ENCODE measurements at regions not wholly inside any gene's neighbourhood (a gene's known extent, or its start where the extent isn't known, plus 50 kb on each side); places are given as distances from the start of the nearest gene placed in this dataset.

GRCh38 chr3:104989878-104990277 lies 376.8 kb upstream of the ALCAM start:
- Histone ChIP-seq H3K4me1 (no peaks in the 10 kb centered on the region), H3K9me3 (no peaks in the 10 kb centered on the region), H3K27ac (no peak overlapping the region), H3K4me2 (no peak overlapping the region), H3K4me3 (no peak overlapping the region)
- CTCF ChIA-PET = no interaction called here
- TF ChIP-seq HOXB13 (CRISPR knock-in tag; IDR thresholded peaks at IDR 0.05; ENCODE audit: low read depth) = no peak
- FAIRE-seq = no peak
- POLR2A ChIA-PET = no interaction called here
- WGBS (ENCODE audit: missing lambda C conversion rate) = 12% methylated on average over 1 of the region's 1 CpG
- ATAC-seq = no peak
- DNase-seq (ENCODE audit: low read depth in 1 of 2, low spot score in 1 of 2) = no peak

DNA sequence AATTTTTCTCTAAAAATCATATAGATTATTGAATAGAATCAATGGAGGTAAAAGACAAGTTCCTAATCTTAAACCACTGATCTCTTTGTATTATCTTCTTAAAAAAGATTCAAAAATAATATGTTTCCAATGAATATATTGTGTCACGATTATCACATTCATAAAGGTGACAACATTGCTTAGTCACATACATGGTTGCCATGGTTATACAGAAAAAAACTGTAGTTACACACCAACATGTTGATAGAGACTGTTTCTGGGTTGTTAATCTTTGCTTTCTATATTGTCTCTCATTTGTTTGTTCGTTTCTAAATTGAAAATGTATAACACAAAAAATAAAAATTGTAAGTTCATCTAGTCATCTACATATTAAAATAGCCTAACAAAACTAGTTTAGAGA lies 376.0 kb upstream of the ALCAM start:
- TF ChIP-seq NPAS2 (CRISPR knock-in tag; IDR thresholded peaks at IDR 0.05; ENCODE audit: borderline replicate concordance) = no peak
- no peak for TF ChIP-seq CBX2 (IDR thresholded peaks at IDR 0.05; ENCODE audit: borderline replicate concordance, low read depth)
- no peak for ATAC-seq
- 16% methylated on average over 2 of the region's 2 CpGs for WGBS (ENCODE audit: missing lambda C conversion rate)

GRCh38 chr3:104992676-104993075 lies 374.0 kb upstream of the ALCAM start:
- ChIA-PET CTCF (no interaction called here), POLR2A (no interaction called here)
- DNase-seq (ENCODE audit: low read depth in 1 of 2, low spot score in 1 of 2) (no peak), FAIRE-seq (no peak), ATAC-seq (no peak)
- H3K27ac ChIP-seq = no peak overlapping the region
- no peak overlapping the region for H3K4me2 ChIP-seq
- TF ChIP-seq, protein P1, sequence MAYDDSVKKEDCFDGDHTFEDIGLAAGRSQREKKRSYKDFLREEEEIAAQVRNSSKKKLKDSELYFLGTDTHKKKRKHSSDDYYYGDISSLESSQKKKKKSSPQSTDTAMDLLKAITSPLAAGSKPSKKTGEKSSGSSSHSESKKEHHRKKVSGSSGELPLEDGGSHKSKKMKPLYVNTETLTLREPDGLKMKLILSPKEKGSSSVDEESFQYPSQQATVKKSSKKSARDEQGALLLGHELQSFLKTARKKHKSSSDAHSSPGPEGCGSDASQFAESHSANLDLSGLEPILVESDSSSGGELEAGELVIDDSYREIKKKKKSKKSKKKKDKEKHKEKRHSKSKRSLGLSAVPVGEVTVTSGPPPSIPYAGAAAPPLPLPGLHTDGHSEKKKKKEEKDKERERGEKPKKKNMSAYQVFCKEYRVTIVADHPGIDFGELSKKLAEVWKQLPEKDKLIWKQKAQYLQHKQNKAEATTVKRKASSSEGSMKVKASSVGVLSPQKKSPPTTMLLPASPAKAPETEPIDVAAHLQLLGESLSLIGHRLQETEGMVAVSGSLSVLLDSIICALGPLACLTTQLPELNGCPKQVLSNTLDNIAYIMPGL (CRISPR knock-in tag; IDR thresholded peaks at IDR 0.05; ENCODE audit: borderline replicate concordance) = no peak
- no peak for TF ChIP-seq MAZ (IDR thresholded peaks at IDR 0.05; ENCODE audit: borderline replicate concordance, low read depth, low read length)
- TF ChIP-seq, protein P2, sequence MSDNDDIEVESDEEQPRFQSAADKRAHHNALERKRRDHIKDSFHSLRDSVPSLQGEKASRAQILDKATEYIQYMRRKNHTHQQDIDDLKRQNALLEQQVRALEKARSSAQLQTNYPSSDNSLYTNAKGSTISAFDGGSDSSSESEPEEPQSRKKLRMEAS (IDR thresholded peaks at IDR 0.05) = no peak
- TF ChIP-seq, protein P3, sequence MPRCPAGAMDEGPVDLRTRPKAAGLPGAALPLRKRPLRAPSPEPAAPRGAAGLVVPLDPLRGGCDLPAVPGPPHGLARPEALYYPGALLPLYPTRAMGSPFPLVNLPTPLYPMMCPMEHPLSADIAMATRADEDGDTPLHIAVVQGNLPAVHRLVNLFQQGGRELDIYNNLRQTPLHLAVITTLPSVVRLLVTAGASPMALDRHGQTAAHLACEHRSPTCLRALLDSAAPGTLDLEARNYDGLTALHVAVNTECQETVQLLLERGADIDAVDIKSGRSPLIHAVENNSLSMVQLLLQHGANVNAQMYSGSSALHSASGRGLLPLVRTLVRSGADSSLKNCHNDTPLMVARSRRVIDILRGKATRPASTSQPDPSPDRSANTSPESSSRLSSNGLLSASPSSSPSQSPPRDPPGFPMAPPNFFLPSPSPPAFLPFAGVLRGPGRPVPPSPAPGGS (IDR thresholded peaks at IDR 0.05) = no peak
- TF ChIP-seq ESRRA (IDR thresholded peaks at IDR 0.05; ENCODE audit: borderline replicate concordance, low read length) = no peak
- TF ChIP-seq ZFP36 (IDR thresholded peaks at IDR 0.05; ENCODE audit: borderline replicate concordance, partially characterized antibody) = no peak
- no peak for TF ChIP-seq KDM1A (IDR thresholded peaks at IDR 0.05; ENCODE audit: low read depth)
- no peak for TF ChIP-seq RNF2 (IDR thresholded peaks at IDR 0.05; ENCODE audit: borderline replicate concordance, low read depth)
- TF ChIP-seq NPAS2 (CRISPR knock-in tag; IDR thresholded peaks at IDR 0.05; ENCODE audit: borderline replicate concordance) = no peak
- TF ChIP-seq, protein P4, sequence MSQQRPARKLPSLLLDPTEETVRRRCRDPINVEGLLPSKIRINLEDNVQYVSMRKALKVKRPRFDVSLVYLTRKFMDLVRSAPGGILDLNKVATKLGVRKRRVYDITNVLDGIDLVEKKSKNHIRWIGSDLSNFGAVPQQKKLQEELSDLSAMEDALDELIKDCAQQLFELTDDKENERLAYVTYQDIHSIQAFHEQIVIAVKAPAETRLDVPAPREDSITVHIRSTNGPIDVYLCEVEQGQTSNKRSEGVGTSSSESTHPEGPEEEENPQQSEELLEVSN (IDR thresholded peaks at IDR 0.05; ENCODE audit: borderline replicate concordance, low read depth) = no peak
- no peak for TF ChIP-seq HDAC2 (IDR thresholded peaks at IDR 0.05)
- H3K9me3 ChIP-seq = no peaks in the 10 kb centered on the region
- no peak overlapping the region for H3K4me3 ChIP-seq
- WGBS (ENCODE audit: missing lambda C conversion rate) = 91% methylated on average over 3 of the region's 3 CpGs
- H3K4me1 ChIP-seq = no peaks in the 10 kb centered on the region

More for the DNA sequence above, 376.0 kb upstream of the ALCAM start:
- no peak for FAIRE-seq
- Histone ChIP-seq H3K9me3 (no peaks in the 10 kb centered on the region), H3K4me1 (no peaks in the 10 kb centered on the region), H3K4me2 (no peak overlapping the region), H3K4me3 (no peak overlapping the region), H3K27ac (no peak overlapping the region)
- no peak for DNase-seq (ENCODE audit: low read depth in 1 of 2, low spot score in 1 of 2)
- ChIA-PET CTCF (no interaction called here), POLR2A (no interaction called here)

DNA sequence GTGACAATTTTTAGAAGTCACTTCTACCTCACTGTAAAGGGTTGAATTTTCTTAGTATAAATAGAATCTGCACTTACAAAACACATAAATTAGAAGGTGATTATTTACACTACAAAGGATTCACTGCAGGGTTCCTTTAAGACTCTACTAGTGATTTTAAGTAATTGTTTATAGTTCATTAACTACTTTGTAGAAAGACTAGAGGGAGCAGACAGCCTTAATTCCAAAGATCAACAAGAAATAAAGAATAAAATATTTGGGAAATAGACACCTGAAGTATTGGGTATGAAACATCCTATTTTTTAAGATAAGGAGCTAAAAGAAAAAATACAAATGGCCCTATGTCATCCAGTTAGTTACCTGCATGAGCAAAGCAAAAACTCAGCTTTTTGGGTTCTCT lies 360.5 kb upstream of the ALCAM start:
- DNase-seq (ENCODE audit: low read depth in 1 of 2, low spot score in 1 of 2) (no peak), FAIRE-seq (no peak), ATAC-seq (no peak)
- ChIA-PET POLR2A (no interaction called here), CTCF (interaction anchor here (1.2 kb wide), 1 partner anchor 19 kb away, joined by 3 read pairs; no protein-coding TSS in a partner anchor)
- Histone ChIP-seq H3K4me3 (no peak overlapping the region), H3K27ac (no peak overlapping the region), H3K9me3 (no peaks in the 10 kb centered on the region), H3K4me1 (no peaks in the 10 kb centered on the region), H3K4me2 (no peak overlapping the region)
- no peak for TF ChIP-seq ATOH8 (CRISPR knock-in tag; IDR thresholded peaks at IDR 0.05; ENCODE audit: low read depth)
- TF ChIP-seq ZSCAN20 (CRISPR knock-in tag; IDR thresholded peaks at IDR 0.05) = no peak
- TF ChIP-seq EHMT2 (IDR thresholded peaks at IDR 0.05; ENCODE audit: low read depth) = no peak
- TF ChIP-seq CEBPB (IDR thresholded peaks at IDR 0.05) = no peak
- TF ChIP-seq KDM1A (IDR thresholded peaks at IDR 0.05; ENCODE audit: low read depth) = no peak
- no peak for TF ChIP-seq MAFK (IDR thresholded peaks at IDR 0.05; ENCODE audit: partially characterized antibody)
- TF ChIP-seq RAD21 (conservative IDR thresholded peaks at IDR 0.05 in 1 of 2, IDR thresholded peaks at IDR 0.05 in 1 of 2) = no peak
- no peak for TF ChIP-seq KDM5A (IDR thresholded peaks at IDR 0.05)
- TF ChIP-seq, protein P5, sequence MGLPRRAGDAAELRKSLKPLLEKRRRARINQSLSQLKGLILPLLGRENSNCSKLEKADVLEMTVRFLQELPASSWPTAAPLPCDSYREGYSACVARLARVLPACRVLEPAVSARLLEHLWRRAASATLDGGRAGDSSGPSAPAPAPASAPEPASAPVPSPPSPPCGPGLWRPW (IDR thresholded peaks at IDR 0.05) = no peak

Data from A549 (cell line).